NCI-H345 treated with DMSO at 0.1 percent for 48 hours (cell line): ENCODE measurements at regions not wholly inside any gene's neighbourhood (a gene's known extent, or its start where the extent isn't known, plus 50 kb on each side); places are given as distances from the start of the nearest gene placed in this dataset.
"Not testable (repeated sequence)": the region's sequence is repeated elsewhere in the genome, so short reads cannot be mapped to it uniquely, and the experiment has no call there.

Source experiments
- DNase-seq: peaks from one replicate; lab custom pipeline; 2025; ENCODE audit not compliant: unreplicated experiment; lab: John Stamatoyannopoulos, UW

DNA sequence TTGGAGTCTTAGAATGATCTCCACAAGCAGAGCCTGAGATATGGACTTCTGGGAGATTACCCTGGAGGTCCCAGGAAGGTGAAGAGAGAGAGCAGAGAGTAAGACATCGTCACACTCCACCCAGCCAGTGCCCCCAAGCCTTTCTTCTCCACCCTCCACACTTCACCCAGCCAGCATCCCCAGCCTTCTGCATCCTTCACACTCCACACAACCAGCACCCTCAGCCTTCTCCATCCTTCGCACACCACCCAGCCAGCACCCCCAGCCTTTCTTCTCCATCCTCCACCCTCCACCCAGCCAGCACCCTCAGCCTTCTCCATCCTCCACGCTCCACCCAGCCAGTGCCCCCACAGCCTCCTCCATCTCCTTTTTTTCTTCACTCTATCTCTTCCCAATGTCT is 603.9 kb upstream of the B3GAT1 start:
- no peak for DNase-seq

DNA sequence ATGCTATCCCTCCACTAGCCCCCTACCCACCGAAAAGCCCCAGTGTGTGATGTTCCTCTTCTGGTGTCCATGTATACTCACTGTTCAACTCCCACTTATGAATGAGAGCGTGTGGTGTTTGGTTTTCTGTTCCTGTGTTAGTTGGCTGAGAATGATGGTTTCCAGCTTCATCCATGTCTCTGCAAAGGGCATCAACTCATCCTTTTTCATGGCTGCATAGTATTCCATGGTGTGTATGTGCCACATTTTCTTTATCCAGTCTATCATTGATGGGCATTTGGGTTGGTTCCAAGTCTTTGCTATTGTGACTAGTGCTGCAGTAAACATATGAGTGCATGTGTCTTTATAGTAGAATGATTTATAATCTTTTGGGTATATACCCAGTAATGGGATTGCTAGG is 599.3 kb upstream of the B3GAT1 start:
- not testable (repeated sequence) for DNase-seq

DNA sequence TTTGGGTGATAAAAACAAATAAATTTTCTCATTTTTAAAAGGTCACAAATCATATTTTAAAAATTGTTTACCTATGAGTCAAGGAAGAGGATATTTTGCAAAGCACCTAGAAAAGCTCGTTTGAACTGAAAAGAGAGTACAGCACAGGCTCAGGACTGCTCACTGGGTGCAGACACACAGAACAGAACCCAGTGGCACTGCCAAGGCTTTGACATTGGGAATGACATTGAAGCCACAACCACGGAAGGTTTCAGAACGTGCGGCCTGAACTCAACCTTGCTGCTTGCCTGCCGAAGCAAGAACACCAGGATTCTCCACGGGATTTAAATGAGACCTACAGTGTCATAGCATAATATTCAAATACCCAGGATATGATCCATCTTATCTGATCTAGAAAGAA is 597.1 kb upstream of the B3GAT1 start:
- no peak for DNase-seq

DNA sequence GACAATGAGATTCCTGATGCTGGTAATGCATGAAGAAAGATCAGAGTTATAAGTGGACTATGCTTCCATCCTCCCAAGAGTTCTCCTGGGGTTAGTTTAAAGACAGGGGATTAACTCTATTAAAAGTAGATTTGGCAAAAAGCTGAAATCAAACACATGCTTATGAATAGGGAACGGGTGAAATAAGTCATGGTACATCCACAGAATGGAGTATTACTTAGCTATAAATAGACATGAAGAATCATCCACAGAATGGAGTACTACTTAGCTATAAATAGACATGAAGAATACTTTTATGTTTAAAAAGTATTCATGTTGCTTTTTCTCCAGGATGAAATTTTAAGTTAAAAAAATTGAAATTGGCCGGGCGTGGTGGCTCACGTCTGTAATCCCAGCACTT is 596.4 kb upstream of the B3GAT1 start:
- no peak for DNase-seq

DNA sequence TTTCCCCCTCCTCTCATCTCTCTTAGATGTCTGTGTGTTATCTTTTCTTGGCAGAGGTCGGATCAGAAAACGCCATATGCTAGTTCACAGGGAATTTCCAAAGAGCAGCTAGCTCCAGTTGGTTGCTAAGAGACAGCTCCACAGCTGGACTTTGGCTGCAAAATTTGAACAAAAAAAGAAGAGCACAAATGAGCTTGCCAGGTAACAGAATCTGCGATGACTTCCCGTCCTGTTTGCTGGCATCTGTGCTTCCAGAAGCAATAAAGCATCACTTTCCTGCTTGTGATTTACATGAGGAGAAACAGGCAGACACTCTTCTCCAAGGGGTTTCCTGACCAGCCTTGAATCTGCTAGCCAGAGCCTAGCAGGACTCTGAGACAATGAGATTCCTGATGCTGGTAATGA is 596.0 kb upstream of the B3GAT1 start:
- no peak for DNase-seq

DNA sequence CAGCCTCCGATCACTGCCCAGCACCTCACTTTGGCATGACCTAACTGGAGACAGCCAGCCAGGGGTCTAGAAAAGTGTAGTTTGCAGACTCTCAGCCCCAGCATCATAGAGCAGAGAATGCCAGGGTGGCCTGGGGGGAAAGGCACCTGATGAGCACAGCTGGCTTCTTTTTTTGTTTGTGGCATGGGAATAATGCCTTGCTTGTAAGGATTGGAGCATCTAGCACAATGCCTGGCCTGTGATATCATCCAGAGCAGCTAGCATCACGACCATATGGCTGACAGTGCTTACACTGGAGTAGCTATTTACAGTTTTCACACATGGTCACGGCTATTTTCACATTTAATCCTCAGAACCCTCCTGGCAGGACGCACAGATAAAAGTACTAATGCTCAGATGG is 594.8 kb upstream of the B3GAT1 start:
- DNase-seq: no peak

DNA sequence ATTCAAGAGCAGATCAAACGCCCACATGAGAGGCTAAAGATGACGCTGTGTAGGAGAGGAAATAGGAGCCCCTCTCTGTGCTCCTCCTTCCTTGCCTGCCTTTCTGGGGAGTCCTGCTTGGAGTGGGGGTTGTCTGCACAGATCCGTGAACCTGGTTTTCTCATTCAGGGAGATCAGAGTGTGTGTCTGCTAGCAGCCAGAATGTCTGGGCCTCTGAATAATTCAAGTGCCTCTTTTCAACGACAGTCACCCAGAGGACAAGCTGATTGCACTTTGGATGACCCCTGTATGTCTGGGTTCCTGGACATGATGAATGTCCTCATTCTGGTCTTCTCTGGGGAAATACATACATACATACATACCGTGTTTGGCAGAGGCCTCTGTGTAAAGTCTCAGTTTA is 592.5 kb upstream of the B3GAT1 start:
- no peak for DNase-seq

DNA sequence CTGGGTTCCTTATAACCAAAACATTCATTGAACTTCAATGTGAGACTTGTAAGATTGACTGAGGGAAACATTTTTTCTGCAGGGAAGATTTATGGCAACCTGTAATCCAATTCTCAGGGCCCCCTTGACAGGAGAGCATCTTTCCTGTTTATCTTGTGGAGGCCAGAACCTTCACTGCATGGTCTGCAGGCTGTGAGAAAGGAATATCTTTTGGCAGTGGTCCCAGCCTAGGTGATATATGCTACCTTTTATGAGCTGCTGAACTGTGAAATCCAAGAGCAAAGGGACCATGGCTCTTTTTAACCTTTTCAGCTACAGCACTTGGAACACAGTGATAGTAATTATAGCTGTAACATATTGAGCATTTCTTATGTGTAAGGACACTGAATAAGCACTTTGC is 590.2 kb upstream of the B3GAT1 start:
- DNase-seq: no peak

DNA sequence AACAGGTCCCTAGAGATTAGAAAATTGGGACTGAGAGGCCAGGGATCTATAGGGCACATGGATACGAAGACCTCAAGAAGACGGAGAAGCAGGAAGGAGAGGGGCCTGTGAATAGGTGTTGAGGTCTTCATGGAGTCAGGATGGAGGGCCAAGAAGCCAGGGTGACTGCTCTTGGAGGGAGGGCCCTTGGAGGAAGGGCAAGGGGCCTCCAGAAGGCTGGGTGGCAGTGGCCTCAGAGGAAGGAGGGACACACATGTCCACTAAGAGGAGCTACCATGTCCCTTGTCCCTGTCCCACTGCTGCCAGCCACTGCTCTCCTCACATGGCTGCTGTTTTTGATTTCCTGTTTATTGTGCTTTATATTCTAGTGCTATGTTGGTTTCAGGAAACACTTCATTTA is 589.5 kb upstream of the B3GAT1 start:
- no peak for DNase-seq

DNA sequence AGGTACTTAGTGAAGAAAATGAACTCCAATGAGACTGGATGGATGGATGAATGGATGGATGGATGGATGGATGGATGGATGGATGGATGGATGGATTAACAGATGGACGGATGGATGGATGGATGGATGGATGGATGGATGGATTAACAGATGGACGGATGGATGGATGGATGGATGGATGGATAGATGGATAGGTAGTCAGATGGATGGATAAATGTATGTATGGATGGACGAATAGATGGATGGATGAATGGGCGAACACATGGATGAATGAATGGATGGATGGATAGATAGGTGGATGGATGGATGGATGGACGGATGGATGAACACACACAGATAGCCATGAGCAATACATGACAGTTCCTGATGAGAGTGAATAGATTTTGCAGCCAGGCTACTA is 589.0 kb upstream of the B3GAT1 start:
- DNase-seq: not testable (repeated sequence)

DNA sequence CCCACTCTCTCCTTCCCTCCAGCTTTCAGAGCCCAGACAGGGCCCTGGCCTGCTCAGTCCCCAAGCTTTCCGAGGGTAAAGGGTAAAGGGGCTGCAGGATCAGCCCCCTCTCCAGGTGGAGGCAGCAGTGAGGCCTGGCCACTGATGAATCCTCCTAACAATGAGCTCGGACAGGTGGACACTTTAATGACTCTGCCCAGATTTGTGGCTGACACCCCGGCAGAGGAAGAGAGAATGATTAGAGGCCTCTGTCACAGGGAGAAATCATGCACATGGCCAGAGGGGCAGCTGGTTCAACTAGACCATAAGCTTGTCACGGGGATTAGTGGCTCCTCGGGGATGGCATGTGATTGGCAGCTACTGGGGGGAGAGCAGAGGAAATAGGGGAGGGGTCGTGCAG is 587.5 kb upstream of the B3GAT1 start:
- DNase-seq: no peak

DNA sequence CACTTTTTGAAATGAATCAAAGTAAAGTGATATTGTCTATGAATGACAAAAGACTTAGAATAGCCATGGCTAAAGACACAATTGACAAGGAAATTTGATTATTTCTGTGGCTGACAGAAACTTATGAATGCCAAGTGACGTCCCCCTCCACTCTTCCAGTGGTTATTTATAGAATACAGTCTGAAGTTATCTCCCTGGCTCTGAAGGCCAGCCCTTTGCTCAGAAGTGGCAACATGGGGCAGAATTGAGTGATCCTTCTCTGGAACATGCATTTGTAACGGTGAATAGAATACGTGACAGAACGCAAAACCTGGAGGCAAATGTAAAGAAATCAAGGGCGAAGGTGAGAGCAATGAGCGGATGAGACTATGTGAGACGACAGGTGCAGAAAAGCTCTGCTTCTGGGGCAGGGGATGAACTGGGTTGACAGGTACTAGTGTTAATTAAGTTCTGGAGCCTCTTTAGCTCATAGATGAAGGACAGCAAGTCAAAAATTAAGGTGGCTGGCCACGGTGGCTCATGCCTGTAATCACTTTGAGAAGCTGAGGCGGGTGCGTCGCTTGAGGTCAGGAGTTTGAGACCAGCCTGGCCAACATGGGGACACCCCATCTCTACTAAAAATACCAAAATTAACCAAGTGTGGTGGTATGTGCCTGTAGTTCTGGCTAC is 585.7 kb upstream of the B3GAT1 start:
- DNase-seq: no peak

DNA sequence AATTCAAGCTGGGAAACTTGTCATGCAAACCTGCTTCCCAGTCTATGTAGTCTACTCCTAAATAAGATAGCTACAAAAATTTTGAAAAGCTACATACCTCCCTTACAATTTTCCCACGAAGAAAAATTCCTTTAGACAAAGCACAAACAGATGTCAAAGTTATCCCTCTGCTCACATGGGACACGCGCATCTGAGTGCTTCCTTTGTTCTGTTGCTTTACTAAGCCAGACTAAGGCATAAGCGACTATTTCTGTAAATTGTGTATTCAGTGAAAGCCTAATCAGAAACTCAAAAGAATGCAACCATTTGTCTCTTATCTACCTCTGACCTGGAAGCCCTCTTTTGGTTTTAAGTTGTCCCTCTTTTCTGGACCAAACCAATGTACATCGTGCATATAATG is 583.7 kb upstream of the B3GAT1 start:
- DNase-seq: no peak

DNA sequence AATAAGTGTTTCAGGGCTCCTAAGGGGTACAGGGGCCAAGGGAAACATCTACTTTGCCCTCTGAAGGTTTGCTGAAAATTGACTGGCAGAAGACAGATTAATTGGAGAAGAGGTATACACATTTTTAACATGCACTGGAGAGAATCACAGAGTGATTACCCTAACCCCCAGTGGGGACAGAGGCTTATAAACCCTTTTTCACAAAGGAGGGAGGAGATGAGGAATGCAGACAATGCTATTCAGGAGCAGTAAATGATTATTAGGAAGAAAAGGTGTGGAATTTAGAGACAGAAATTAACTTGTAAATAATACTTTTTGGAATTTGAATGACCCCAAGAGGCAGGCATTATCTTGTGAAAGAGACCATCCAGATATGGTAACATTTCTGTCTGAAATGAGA is 582.4 kb upstream of the B3GAT1 start:
- DNase-seq: no peak

DNA sequence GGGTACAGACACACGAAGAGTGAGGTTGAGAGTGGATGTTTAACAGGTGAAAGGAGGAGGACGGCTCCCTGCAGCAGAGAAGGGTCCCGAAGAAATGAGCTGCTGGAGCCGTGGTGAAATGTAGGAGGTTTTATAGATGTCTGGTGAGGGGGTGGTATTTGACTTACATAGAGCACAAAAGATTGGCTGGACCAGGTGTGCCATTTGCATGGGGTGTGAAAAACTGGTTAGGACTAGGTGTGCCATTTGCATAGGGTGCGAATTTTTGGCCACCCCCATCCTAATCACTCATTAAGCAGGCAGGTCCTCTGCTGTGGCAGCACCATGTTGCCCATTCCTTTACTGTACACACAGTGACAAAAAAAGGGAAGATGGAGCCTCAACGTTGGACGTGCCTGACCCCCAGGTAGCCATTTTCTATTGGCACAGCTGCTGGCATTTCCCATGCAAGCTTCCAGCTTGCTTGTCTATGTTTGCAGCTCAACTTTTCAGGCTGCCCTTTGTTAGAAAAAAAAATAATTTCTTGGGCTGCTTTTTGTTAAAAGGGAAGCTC is 581.7 kb upstream of the B3GAT1 start:
- no peak for DNase-seq

DNA sequence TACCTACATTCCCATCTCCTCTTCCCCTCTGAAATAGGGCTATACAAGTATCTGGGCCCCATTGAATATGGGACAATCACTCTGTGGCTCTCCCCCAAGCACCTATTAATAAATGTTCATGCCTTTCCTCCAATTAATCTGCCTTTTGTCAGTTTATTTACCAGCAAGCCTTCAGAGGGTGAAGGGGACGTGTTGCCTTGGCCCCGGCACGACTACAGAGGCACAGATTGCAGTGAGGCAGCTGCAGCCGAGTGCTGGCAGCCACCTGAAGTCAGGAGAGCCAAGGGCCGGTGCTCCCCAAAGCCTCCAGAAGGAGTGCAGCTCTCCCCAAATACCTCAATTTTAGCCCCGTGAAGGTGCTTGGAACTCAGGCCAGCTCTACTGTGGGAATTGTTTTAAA is 580.9 kb upstream of the B3GAT1 start:
- DNase-seq: no peak

DNA sequence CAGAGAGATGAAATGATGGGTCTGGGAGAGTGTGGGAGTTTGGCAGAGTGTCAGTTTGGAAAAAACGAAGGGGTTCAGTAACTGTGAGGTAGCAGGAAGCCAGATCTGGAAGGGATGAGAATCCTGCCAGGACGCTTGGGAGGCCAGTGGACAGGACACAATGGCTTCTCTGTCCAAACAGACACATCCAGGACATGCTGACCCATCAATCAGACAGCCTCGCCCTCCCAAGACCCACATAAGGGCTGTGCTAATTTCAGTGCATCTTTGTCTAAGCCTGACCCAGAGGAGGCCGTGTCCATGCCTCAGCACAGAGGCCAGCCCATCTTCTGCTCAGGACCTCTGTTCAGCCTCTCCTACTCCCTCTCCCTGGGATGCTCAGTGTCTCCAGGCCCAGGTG is 576.5 kb upstream of the B3GAT1 start:
- no peak for DNase-seq

DNA sequence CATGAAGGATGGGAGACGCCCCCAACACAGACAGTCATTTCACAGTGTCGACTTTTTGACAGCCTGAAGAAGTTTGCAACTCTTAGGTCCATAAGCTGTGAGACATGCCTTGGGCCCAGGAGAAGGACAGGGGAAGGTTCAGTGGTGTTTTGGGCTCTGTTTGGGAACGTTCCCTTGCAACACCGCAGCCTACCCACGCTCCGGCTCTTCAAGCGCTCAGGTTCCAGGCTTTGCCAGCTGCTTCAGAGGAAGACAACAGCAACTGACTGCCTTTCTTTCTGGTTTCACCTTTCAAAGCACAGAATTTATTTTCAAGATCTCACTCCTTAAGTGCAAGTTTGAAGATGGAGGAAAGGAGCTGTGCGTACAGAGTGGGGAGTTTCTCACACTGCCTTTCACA is 575.8 kb upstream of the B3GAT1 start:
- no peak for DNase-seq

DNA sequence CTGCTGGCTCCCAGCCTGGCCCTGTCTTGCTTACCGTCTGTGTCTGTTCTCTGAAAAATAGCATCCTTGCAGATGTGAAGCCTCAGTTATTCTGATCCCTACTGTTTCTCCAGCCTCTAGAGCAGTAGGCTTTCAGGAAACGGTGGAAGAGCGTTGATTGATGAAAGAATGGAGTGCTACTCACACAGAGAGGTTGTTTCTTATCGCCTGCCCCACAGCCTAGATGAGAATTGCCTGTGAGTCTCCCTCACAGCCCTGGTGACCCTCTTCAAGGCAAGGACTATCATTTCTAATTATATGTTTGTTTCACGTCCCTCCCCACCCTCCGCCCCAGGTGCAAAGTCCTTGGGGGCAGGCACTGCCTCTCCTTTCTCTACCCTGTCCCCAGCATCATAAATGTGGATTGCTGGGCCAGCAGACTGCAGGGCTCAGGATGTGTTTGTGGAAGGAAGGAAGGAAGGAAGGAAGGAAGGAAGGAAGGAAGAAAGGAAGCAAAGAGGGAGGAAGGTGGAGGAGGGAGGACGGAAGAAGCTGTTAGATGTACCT is 575.3 kb upstream of the B3GAT1 start:
- DNase-seq: no peak

DNA sequence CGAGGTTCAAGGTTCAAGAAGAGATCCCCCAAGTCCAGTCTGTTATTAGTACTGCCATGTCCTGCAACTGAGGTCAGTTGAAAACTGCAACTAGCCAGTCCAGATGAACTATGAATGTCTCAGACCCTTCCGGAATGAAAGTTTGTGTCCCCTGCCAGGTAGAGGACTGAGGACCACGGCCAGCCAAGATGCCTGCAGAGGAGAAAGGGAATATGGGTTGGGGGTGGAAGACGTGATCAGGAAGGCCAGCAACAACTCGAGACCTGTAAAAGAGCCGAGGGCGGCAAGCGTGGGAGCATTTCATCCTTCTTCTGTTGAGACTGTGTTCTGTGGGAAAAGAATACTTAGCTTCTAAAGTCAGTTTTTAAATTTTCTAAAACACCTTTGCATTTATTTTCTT is 572.4 kb upstream of the B3GAT1 start:
- no peak for DNase-seq

DNA sequence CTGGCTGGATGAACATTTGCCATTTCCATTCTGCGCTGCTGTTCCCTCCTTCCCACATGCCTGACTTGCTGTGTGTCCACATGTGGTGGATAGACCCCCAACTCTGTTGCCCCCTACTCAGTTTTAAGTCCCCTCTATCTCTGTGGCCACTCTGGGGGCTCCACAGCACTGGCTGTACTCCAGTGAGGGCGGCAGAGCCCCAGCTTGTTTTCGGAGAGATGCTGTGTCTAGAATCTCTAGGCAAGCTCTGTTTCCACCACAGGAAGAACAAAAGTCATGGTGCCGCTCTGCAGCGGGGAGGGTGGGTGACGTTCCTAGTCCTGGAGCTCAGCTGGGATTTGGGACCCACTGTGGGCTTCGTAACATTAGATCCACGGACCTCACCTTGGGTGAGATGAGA is 570.4 kb upstream of the B3GAT1 start:
- not testable (repeated sequence) for DNase-seq

DNA sequence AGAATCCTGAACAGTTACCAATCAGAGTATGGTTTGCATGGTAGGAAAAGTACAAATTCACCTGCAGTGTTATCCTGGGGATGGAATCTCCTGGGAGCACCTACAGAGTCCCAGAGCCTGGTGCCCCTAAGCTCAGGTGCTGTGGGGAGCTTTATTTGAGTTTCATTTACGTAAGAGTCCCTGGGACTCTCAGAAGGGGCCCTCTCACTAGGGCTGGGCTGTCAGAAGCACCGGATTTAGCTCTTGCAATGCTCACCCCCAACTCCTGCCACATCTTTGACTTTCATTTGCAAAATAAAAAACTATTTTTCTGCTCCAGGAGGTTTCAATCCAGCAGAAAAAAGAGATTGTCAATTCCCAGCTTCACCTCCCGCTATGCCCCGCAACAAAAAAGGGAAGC is 569.8 kb upstream of the B3GAT1 start:
- no peak for DNase-seq
